ENCODE measurements at regions not wholly inside any gene's neighbourhood (a gene's known extent, or its start where the extent isn't known, plus 50 kb on each side); places are given as distances from the start of the nearest gene placed in this dataset.
"Not testable (repeated sequence)": the region's sequence is repeated elsewhere in the genome, so short reads cannot be mapped to it uniquely, and the experiment has no call there.

DNA sequence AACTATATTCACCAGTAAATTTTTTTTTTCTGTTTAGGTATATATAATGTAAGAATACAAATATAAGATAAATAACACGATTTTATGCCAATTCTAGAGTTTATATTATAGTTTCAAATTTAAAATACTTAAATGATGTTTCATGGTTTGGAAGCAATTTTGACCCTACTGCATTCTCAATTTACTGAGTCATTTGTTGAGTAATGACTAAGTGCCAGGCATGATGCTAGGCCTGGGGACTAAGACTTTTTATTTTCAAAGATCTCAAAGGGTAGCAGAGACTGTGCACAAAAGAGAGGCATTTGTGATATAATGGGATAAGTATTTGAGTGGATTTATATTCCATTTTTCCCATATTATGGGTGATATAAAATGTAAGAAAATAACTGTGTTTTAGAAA, 78.9 kb upstream of the SMIM30 start:
- H3K4me2 ChIP-seq (ENCODE audit: insufficient read depth, low read length): peak overlapping the region; percentile 36

DNA sequence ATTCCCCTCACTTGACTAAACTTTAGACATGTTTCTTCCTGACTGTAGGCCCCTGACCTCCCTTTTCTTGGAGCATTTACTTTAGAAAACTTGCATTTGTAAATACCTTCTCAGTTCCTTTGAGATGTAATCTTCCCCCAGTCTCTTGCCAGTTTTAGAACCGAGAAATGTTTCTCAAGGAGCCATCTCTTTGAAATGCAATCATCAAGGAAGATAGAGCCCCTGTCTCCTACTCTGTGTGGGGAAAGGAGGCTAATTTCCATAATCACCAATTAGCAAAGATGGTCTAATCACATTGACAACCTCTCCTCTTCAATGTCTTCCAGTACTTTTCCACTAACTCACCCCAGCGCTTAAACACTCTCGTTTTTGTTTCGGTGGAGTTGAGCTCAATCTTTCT, 70.0 kb upstream of the SMIM30 start:
- peaks cover 8% of the 10 kb centered on the region for H3K4me1 ChIP-seq (ENCODE audit: insufficient read depth, low read length)
- no peaks in the 10 kb centered on the region for H3K27me3 ChIP-seq (ENCODE audit: insufficient read depth, low read length)
- TF ChIP-seq, protein P1, sequence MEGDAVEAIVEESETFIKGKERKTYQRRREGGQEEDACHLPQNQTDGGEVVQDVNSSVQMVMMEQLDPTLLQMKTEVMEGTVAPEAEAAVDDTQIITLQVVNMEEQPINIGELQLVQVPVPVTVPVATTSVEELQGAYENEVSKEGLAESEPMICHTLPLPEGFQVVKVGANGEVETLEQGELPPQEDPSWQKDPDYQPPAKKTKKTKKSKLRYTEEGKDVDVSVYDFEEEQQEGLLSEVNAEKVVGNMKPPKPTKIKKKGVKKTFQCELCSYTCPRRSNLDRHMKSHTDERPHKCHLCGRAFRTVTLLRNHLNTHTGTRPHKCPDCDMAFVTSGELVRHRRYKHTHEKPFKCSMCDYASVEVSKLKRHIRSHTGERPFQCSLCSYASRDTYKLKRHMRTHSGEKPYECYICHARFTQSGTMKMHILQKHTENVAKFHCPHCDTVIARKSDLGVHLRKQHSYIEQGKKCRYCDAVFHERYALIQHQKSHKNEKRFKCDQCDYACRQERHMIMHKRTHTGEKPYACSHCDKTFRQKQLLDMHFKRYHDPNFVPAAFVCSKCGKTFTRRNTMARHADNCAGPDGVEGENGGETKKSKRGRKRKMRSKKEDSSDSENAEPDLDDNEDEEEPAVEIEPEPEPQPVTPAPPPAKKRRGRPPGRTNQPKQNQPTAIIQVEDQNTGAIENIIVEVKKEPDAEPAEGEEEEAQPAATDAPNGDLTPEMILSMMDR (IDR thresholded peaks at IDR 0.05; ENCODE audit: extremely low read depth, low read depth, low read length): no peak
- H2AFZ ChIP-seq (ENCODE audit: low read length): no peak overlapping the region
- H3K4me2 ChIP-seq (ENCODE audit: insufficient read depth, low read length): no peak overlapping the region
- H3K79me2 ChIP-seq (ENCODE audit: insufficient read depth, low read length): no peaks in the 10 kb centered on the region
- no peaks in the 10 kb centered on the region for H3K36me3 ChIP-seq (ENCODE audit: insufficient read depth, low read length)
- H3K9me3 ChIP-seq (ENCODE audit: low read depth, low read length): no peaks in the 10 kb centered on the region
- DNase-seq (ENCODE audit: insufficient read length, low spot score, missing footprints): peak; percentile 17
- no peak overlapping the region for H3K4me3 ChIP-seq (ENCODE audit: insufficient read depth, low read length)
- H3K27ac ChIP-seq (ENCODE audit: low read depth, low read length): no peak overlapping the region
- H4K20me1 ChIP-seq (ENCODE audit: insufficient read depth, low read length): no peaks in the 10 kb centered on the region

More for the DNA sequence above, 78.9 kb upstream of the SMIM30 start:
- DNase-seq (ENCODE audit: insufficient read length, low spot score, missing footprints): peak; percentile 1
- no peak overlapping the region for H3K27ac ChIP-seq (ENCODE audit: low read depth, low read length)
- TF ChIP-seq, protein P1 (IDR thresholded peaks at IDR 0.05; ENCODE audit: extremely low read depth, low read depth, low read length): no peak
- no peaks in the 10 kb centered on the region for H3K9me3 ChIP-seq (ENCODE audit: low read depth, low read length)
- no peak overlapping the region for H2AFZ ChIP-seq (ENCODE audit: low read length)
- H3K27me3 ChIP-seq (ENCODE audit: insufficient read depth, low read length): no peaks in the 10 kb centered on the region
- no peak overlapping the region for H3K4me3 ChIP-seq (ENCODE audit: insufficient read depth, low read length)
- no peaks in the 10 kb centered on the region for H3K36me3 ChIP-seq (ENCODE audit: insufficient read depth, low read length)
- H3K79me2 ChIP-seq (ENCODE audit: insufficient read depth, low read length): no peaks in the 10 kb centered on the region
- peaks cover 13% of the 10 kb centered on the region for H3K4me1 ChIP-seq (ENCODE audit: insufficient read depth, low read length)
- H4K20me1 ChIP-seq (ENCODE audit: insufficient read depth, low read length): no peaks in the 10 kb centered on the region

DNA sequence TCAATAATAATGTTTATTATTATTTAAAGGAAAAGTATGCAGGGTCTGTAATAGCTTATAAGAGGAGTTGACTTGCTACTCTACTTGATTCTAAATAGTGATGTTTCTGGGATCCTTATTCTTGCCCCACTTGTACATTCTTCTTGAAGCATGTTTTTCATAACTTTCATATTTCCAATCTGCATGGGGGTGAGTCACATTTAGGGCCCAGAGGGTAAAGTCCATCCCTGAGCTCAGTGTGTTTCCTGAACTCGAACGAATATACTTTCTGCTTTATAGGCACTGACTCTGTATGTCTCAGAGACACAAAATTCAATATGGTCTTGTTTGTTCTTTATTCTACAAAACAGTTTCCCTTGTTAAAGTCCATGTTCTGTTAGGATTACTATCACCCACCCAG, 61.0 kb upstream of the SMIM30 start:
- no peak for DNase-seq (ENCODE audit: insufficient read length, low spot score, missing footprints)
- Histone ChIP-seq H3K4me1 (ENCODE audit: insufficient read depth, low read length) (peaks cover 5% of the 10 kb centered on the region), H3K4me2 (ENCODE audit: insufficient read depth, low read length) (no peak overlapping the region), H3K27ac (ENCODE audit: low read depth, low read length) (no peak overlapping the region), H2AFZ (ENCODE audit: low read length) (peak overlapping the region; percentile 1), H4K20me1 (ENCODE audit: insufficient read depth, low read length) (no peaks in the 10 kb centered on the region), H3K36me3 (ENCODE audit: insufficient read depth, low read length) (no peaks in the 10 kb centered on the region), H3K4me3 (ENCODE audit: insufficient read depth, low read length) (no peak overlapping the region), H3K79me2 (ENCODE audit: insufficient read depth, low read length) (no peaks in the 10 kb centered on the region), H3K9me3 (ENCODE audit: low read depth, low read length) (no peaks in the 10 kb centered on the region), H3K27me3 (ENCODE audit: insufficient read depth, low read length) (no peaks in the 10 kb centered on the region)
- TF ChIP-seq, protein P1 (IDR thresholded peaks at IDR 0.05; ENCODE audit: extremely low read depth, low read depth, low read length): no peak

DNA sequence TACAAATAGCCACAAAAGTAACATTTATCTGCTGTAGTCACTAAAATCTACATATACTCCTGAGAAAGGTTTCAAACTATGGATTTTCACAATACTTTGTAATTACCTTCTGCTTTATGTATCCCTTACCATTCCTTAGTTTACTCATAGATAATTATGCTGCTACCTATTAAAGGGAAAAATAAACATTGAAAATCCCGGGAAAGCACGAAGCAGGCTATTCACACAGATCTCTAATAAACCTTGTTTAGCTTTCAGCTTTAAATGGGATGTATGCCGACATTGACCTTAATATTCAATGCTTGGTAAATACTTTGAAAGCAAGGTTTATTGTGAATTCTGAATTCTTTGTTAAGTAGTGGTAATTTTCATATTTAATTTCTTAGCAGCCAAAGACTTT, 58.5 kb upstream of the SMIM30 start:
- Histone ChIP-seq H4K20me1 (ENCODE audit: insufficient read depth, low read length) (no peaks in the 10 kb centered on the region), H3K4me3 (ENCODE audit: insufficient read depth, low read length) (no peak overlapping the region), H3K4me2 (ENCODE audit: insufficient read depth, low read length) (no peak overlapping the region), H3K27ac (ENCODE audit: low read depth, low read length) (no peak overlapping the region), H3K79me2 (ENCODE audit: insufficient read depth, low read length) (no peaks in the 10 kb centered on the region), H3K27me3 (ENCODE audit: insufficient read depth, low read length) (no peaks in the 10 kb centered on the region), H3K36me3 (ENCODE audit: insufficient read depth, low read length) (no peaks in the 10 kb centered on the region), H3K9me3 (ENCODE audit: low read depth, low read length) (no peaks in the 10 kb centered on the region), H3K4me1 (ENCODE audit: insufficient read depth, low read length) (peaks cover 5% of the 10 kb centered on the region), H2AFZ (ENCODE audit: low read length) (peak overlapping the region; percentile 33)
- DNase-seq (ENCODE audit: insufficient read length, low spot score, missing footprints): no peak
- TF ChIP-seq, protein P1 (IDR thresholded peaks at IDR 0.05; ENCODE audit: extremely low read depth, low read depth, low read length): no peak

GRCh38 chr7:113176180-113176579, 57.8 kb upstream of the SMIM30 start:
- H3K4me1 ChIP-seq (ENCODE audit: insufficient read depth, low read length); H3K27ac ChIP-seq (ENCODE audit: low read depth, low read length): not testable (repeated sequence)

More at GRCh38 chr7:113176180-113176579, 57.8 kb upstream of the SMIM30 start:
- H3K79me2 ChIP-seq (ENCODE audit: insufficient read depth, low read length); DNase-seq (ENCODE audit: insufficient read length, low spot score, missing footprints); H3K9me3 ChIP-seq (ENCODE audit: low read depth, low read length); H3K4me2 ChIP-seq (ENCODE audit: insufficient read depth, low read length); H2AFZ ChIP-seq (ENCODE audit: low read length); H3K36me3 ChIP-seq (ENCODE audit: insufficient read depth, low read length); H3K27me3 ChIP-seq (ENCODE audit: insufficient read depth, low read length); H3K4me3 ChIP-seq (ENCODE audit: insufficient read depth, low read length); H4K20me1 ChIP-seq (ENCODE audit: insufficient read depth, low read length): not testable (repeated sequence)
